ENCODE measurements at regions not wholly inside any gene's neighbourhood (a gene's known extent, or its start where the extent isn't known, plus 50 kb on each side); places are given as distances from the start of the nearest gene placed in this dataset.

- no peaks in the 10 kb centered on the region for H3K27me3 ChIP-seq (replicated peaks; ENCODE audit: insufficient read depth)
- no peaks in the 10 kb centered on the region for H3K9me3 ChIP-seq
- ATAC-seq (ENCODE audit: insufficient number of reproducible peaks, low FRiP score, low read depth) = no peak
- DNase-seq (ENCODE audit: low spot score) = no peak
- H3K36me3 ChIP-seq = no peaks in the 10 kb centered on the region
- no peak overlapping the region for H3K27ac ChIP-seq
- TF ChIP-seq CTCF (IDR thresholded peaks at IDR 0.05) = no peak
- H3K4me3 ChIP-seq = no peak overlapping the region
- no peaks in the 10 kb centered on the region for H3K4me1 ChIP-seq (ENCODE audit: control insufficient read depth in 1 of 2, low read depth in 2 of 2)
Observed at GRCh38 chr3:103851793-103852192, 1417.0 kb downstream of the ZPLD1 start.

GRCh38 chr3:103862415-103862814, 1427.6 kb downstream of the ZPLD1 start:
- Histone ChIP-seq H3K36me3 (no peaks in the 10 kb centered on the region), H3K27me3 (replicated peaks; ENCODE audit: insufficient read depth) (no peaks in the 10 kb centered on the region), H3K4me3 (no peak overlapping the region), H3K4me1 (ENCODE audit: control insufficient read depth in 1 of 2, low read depth in 2 of 2) (no peaks in the 10 kb centered on the region), H3K27ac (no peak overlapping the region), H3K9me3 (no peaks in the 10 kb centered on the region)
- no peak for DNase-seq (ENCODE audit: low spot score)
- ATAC-seq (ENCODE audit: insufficient number of reproducible peaks, low FRiP score, low read depth) = no peak
- TF ChIP-seq CTCF (IDR thresholded peaks at IDR 0.05) = no peak

- DNase-seq (ENCODE audit: low spot score) (no peak), ATAC-seq (ENCODE audit: insufficient number of reproducible peaks, low FRiP score, low read depth) (no peak)
- no peaks in the 10 kb centered on the region for H3K36me3 ChIP-seq
- H3K27ac ChIP-seq = no peak overlapping the region
- H3K4me3 ChIP-seq = no peak overlapping the region
- H3K27me3 ChIP-seq (replicated peaks; ENCODE audit: insufficient read depth) = no peaks in the 10 kb centered on the region
- TF ChIP-seq CTCF (IDR thresholded peaks at IDR 0.05) = no peak
- H3K9me3 ChIP-seq = no peaks in the 10 kb centered on the region
- no peaks in the 10 kb centered on the region for H3K4me1 ChIP-seq (ENCODE audit: control insufficient read depth in 1 of 2, low read depth in 2 of 2)
Observed at GRCh38 chr3:103863381-103863780, 1428.6 kb downstream of the ZPLD1 start.

GRCh38 chr3:103866113-103866512, 1431.3 kb downstream of the ZPLD1 start:
- ATAC-seq (ENCODE audit: insufficient number of reproducible peaks, low FRiP score, low read depth) = no peak
- no peak overlapping the region for H3K27ac ChIP-seq
- H3K9me3 ChIP-seq = no peaks in the 10 kb centered on the region
- DNase-seq (ENCODE audit: low spot score) = no peak
- no peaks in the 10 kb centered on the region for H3K36me3 ChIP-seq
- no peaks in the 10 kb centered on the region for H3K27me3 ChIP-seq (replicated peaks; ENCODE audit: insufficient read depth)
- no peak overlapping the region for H3K4me3 ChIP-seq
- no peaks in the 10 kb centered on the region for H3K4me1 ChIP-seq (ENCODE audit: control insufficient read depth in 1 of 2, low read depth in 2 of 2)
- TF ChIP-seq CTCF (IDR thresholded peaks at IDR 0.05) = no peak

GRCh38 chr3:103873021-103873420, 1438.2 kb downstream of the ZPLD1 start:
- Histone ChIP-seq H3K27me3 (replicated peaks; ENCODE audit: insufficient read depth) (no peaks in the 10 kb centered on the region), H3K9me3 (no peaks in the 10 kb centered on the region), H3K36me3 (no peaks in the 10 kb centered on the region), H3K27ac (no peak overlapping the region), H3K4me1 (ENCODE audit: control insufficient read depth in 1 of 2, low read depth in 2 of 2) (no peaks in the 10 kb centered on the region), H3K4me3 (no peak overlapping the region)
- TF ChIP-seq CTCF (IDR thresholded peaks at IDR 0.05) = no peak
- ATAC-seq (ENCODE audit: insufficient number of reproducible peaks, low FRiP score, low read depth) (no peak), DNase-seq (ENCODE audit: low spot score) (no peak)

All from thoracic aorta (tissue), 2 donors.